HepG2 (cell line): ENCODE measurements at regions not wholly inside any gene's neighbourhood (a gene's known extent, or its start where the extent isn't known, plus 50 kb on each side); places are given as distances from the start of the nearest gene placed in this dataset.

Source experiments
- AFF4 ChIP-seq: sonication (generic); formaldehyde crosslinking; IDR thresholded peaks from 2 replicates; pipeline ENCODE4 v1.4.0; 2020; ENCODE audit warnings: missing genetic modification reagents
- ATF2 ChIP-seq: sonication (generic); formaldehyde crosslinking; IDR thresholded peaks from 2 replicates; pipeline ENCODE4 v1.4.0; 2020; ENCODE audit warnings: missing genetic modification reagents
- EZH2 ChIP-seq: conservative IDR thresholded peaks from 2 replicates; pipeline ENCODE4 v1.6.1; 2012; ENCODE audit warnings: mild to moderate bottlenecking, low read depth, low read length, moderate library complexity
- GPN1 ChIP-seq: sonication (generic); formaldehyde crosslinking; IDR thresholded peaks from 2 replicates; pipeline ENCODE4 v1.5.1; 2020; ENCODE audit warnings: missing genetic modification reagents, borderline replicate concordance
- RBM39 ChIP-seq: fragments of 200-400 bp; formaldehyde crosslinking; IDR thresholded peaks from one replicate; pipeline ENCODE4 v1.6.1; 2018; ENCODE audit warnings: antibody characterized with exemption, mild to moderate bottlenecking, low read depth, low read length; ENCODE audit not compliant: poor library complexity, severe bottlenecking
- SP4 ChIP-seq: sonication (generic); formaldehyde crosslinking; IDR thresholded peaks from 2 replicates; pipeline ENCODE4 v1.8.1; 2023; ENCODE audit warnings: mild to moderate bottlenecking, missing genetic modification reagents
- ZNF207 ChIP-seq: fragments of 450-650 bp; IDR thresholded peaks from 2 replicates; pipeline ENCODE4 v1.6.1; 2016; ENCODE audit warnings: antibody characterized with exemption, borderline replicate concordance
- ZNF510 ChIP-seq: sonication (generic); formaldehyde crosslinking; IDR thresholded peaks from 2 replicates; pipeline ENCODE4 v1.4.0; 2020; ENCODE audit warnings: low read depth, mild to moderate bottlenecking, missing genetic modification reagents
- ZNF576 ChIP-seq: sonication (generic); formaldehyde crosslinking; IDR thresholded peaks from 2 replicates; pipeline ENCODE4 v1.4.0; 2020; ENCODE audit warnings: mild to moderate bottlenecking, missing genetic modification reagents
- TF ChIP-seq, protein P1 (sequence below): sonication (generic); formaldehyde crosslinking; IDR thresholded peaks from 2 replicates; pipeline ENCODE4 v1.5.0; 2020; ENCODE audit warnings: mild to moderate bottlenecking, missing genetic modification reagents, moderate library complexity
- TF ChIP-seq, protein P2 (sequence below): sonication (generic); formaldehyde crosslinking; IDR thresholded peaks from 2 replicates; pipeline ENCODE4 v1.4.0; 2020; ENCODE audit warnings: mild to moderate bottlenecking, missing genetic modification reagents

- TF ChIP-seq, protein P1, sequence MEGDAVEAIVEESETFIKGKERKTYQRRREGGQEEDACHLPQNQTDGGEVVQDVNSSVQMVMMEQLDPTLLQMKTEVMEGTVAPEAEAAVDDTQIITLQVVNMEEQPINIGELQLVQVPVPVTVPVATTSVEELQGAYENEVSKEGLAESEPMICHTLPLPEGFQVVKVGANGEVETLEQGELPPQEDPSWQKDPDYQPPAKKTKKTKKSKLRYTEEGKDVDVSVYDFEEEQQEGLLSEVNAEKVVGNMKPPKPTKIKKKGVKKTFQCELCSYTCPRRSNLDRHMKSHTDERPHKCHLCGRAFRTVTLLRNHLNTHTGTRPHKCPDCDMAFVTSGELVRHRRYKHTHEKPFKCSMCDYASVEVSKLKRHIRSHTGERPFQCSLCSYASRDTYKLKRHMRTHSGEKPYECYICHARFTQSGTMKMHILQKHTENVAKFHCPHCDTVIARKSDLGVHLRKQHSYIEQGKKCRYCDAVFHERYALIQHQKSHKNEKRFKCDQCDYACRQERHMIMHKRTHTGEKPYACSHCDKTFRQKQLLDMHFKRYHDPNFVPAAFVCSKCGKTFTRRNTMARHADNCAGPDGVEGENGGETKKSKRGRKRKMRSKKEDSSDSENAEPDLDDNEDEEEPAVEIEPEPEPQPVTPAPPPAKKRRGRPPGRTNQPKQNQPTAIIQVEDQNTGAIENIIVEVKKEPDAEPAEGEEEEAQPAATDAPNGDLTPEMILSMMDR (CRISPR knock-in tag): no peak
- TF ChIP-seq AFF4 (no peak), ZNF576 (CRISPR knock-in tag) (no peak), GPN1 (no peak), ZNF207 (no peak), RBM39 (no peak), ATF2 (CRISPR knock-in tag) (no peak), EZH2 (no peak), SP4 (CRISPR knock-in tag) (no peak), ZNF510 (CRISPR knock-in tag) (no peak)
- TF ChIP-seq, protein P2, sequence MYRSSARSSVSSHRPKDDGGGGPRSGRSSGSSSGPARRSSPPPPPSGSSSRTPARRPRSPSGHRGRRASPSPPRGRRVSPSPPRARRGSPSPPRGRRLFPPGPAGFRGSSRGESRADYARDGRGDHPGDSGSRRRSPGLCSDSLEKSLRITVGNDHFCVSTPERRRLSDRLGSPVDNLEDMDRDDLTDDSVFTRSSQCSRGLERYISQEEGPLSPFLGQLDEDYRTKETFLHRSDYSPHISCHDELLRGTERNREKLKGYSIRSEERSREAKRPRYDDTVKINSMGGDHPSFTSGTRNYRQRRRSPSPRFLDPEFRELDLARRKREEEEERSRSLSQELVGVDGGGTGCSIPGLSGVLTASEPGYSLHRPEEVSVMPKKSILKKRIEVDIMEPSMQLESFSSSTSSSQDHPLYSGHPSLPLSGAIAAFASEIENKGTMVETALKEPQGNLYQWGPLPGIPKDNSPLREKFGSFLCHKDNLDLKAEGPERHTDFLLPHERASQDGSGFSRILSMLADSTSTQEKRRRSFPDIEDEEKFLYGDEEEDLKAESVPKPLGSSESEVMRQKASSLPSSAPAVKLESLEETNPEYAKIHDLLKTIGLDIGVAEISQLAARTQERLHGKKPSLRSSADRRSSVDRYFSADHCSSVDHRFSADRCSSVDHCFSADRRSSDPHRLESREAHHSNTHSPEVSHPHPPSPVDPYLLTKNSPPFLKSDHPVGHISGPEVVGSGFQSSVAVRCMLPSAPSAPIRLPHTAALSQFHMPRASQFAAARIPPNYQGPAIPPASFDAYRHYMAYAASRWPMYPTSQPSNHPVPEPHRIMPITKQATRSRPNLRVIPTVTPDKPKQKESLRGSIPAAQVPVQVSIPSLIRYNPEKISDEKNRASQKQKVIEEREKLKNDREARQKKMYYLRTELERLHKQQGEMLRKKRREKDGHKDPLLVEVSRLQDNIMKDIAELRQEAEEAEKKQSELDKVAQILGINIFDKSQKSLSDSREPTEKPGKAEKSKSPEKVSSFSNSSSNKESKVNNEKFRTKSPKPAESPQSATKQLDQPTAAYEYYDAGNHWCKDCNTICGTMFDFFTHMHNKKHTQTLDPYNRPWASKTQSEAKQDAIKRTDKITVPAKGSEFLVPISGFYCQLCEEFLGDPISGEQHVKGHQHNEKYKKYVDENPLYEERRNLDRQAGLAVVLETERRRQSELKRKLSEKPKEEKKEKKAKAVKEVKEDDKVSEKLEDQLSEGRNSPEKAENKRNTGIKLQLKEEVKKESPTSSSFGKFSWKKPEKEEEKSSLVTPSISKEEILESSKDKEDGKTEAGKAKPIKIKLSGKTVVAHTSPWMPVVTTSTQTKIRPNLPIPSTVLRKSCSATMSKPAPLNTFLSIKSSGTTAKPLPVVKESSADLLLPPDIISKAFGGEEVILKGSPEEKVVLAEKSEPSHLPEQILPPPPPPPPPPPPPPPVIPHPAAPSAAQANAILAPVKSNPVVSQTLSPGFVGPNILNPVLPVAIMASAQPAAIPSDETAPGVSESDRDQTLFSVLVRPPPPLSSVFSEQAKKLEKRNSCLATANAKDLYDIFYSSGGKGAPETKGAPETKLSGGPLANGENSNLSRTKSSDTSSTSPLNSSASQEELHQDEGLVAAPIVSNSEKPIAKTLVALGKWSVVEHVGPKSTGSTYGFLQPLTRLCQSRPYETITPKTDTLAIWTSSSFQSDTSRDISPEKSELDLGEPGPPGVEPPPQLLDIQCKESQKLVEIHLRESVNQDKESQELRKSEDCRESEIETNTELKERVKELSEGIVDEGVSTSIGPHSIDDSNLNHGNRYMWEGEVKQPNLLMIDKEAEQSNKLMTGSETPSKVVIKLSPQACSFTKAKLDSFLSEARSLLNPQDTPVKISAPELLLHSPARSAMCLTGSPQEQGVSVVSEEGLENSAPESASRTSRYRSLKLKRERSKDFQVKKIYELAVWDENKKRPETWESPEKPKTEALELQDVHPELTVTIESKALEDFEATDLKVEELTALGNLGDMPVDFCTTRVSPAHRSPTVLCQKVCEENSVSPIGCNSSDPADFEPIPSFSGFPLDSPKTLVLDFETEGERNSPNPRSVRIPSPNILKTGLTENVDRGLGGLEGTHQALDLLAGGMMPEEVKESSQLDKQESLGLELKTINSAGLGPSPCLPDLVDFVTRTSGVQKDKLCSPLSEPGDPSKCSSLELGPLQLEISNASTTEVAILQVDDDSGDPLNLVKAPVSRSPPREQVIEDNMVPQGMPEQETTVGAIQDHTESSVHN: no peak
Measured at GRCh38 chr12:18864900-18865561, 127.1 kb downstream of the CAPZA3 start.
